ENCODE measurements at regions not wholly inside any gene's neighbourhood (a gene's known extent, or its start where the extent isn't known, plus 50 kb on each side); places are given as distances from the start of the nearest gene placed in this dataset.

DNA sequence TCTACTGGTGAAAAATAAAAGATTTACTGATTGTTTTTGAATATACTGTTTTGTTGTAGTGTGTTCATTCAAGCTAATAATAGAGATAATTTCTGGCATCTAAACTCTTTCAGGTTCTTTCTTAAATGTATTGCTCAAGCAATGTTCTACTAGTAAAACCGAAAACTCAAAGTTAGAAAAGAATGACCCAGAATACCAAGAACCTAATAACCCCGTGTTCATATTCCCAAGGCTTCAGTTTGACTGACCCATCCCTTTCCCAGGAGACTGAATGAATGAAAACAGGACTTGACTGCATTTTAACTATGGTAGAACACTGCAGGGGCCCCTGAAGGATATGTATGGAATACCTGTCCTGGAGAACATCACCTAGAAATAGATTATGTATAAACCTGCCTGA, 375.3 kb downstream of the MAFB start:
- TF ChIP-seq, protein P1, sequence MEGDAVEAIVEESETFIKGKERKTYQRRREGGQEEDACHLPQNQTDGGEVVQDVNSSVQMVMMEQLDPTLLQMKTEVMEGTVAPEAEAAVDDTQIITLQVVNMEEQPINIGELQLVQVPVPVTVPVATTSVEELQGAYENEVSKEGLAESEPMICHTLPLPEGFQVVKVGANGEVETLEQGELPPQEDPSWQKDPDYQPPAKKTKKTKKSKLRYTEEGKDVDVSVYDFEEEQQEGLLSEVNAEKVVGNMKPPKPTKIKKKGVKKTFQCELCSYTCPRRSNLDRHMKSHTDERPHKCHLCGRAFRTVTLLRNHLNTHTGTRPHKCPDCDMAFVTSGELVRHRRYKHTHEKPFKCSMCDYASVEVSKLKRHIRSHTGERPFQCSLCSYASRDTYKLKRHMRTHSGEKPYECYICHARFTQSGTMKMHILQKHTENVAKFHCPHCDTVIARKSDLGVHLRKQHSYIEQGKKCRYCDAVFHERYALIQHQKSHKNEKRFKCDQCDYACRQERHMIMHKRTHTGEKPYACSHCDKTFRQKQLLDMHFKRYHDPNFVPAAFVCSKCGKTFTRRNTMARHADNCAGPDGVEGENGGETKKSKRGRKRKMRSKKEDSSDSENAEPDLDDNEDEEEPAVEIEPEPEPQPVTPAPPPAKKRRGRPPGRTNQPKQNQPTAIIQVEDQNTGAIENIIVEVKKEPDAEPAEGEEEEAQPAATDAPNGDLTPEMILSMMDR (IDR thresholded peaks at IDR 0.05; ENCODE audit: insufficient read depth, low read length, poor library complexity, severe bottlenecking), result no peak
- no peak for TF ChIP-seq EZH2phosphoT487 (conservative IDR thresholded peaks at IDR 0.05; ENCODE audit: low read length)

All from SU-DHL-6 (cell line).